ENCODE measurements at regions not wholly inside any gene's neighbourhood (a gene's known extent, or its start where the extent isn't known, plus 50 kb on each side); places are given as distances from the start of the nearest gene placed in this dataset.

GRCh38 chr12:28121899-28122655 lies 68.2 kb upstream of the CCDC91 start:
- TF ChIP-seq, protein P1, sequence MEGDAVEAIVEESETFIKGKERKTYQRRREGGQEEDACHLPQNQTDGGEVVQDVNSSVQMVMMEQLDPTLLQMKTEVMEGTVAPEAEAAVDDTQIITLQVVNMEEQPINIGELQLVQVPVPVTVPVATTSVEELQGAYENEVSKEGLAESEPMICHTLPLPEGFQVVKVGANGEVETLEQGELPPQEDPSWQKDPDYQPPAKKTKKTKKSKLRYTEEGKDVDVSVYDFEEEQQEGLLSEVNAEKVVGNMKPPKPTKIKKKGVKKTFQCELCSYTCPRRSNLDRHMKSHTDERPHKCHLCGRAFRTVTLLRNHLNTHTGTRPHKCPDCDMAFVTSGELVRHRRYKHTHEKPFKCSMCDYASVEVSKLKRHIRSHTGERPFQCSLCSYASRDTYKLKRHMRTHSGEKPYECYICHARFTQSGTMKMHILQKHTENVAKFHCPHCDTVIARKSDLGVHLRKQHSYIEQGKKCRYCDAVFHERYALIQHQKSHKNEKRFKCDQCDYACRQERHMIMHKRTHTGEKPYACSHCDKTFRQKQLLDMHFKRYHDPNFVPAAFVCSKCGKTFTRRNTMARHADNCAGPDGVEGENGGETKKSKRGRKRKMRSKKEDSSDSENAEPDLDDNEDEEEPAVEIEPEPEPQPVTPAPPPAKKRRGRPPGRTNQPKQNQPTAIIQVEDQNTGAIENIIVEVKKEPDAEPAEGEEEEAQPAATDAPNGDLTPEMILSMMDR (conservative IDR thresholded peaks at IDR 0.05; ENCODE audit: low read depth, low read length), result no peak
- no peak overlapping the region for H3K4me3 ChIP-seq (ENCODE audit: low read depth, low read length)
- no peak for DNase-seq (ENCODE audit: low read depth)

- TF ChIP-seq, protein P1 (conservative IDR thresholded peaks at IDR 0.05; ENCODE audit: low read depth, low read length), result no peak
These were observed 67.5 kb upstream of the CCDC91 start for GRCh38 chr12:28122756-28123155.

GRCh38 chr12:28127455-28127854 lies 62.8 kb upstream of the CCDC91 start:
- H3K4me3 ChIP-seq (ENCODE audit: low read depth, low read length), result no peak overlapping the region
- TF ChIP-seq, protein P1 (conservative IDR thresholded peaks at IDR 0.05; ENCODE audit: low read depth, low read length), result no peak
- no peak for DNase-seq (ENCODE audit: low read depth)

More at GRCh38 chr12:28122756-28123155, 67.5 kb upstream of the CCDC91 start:
- no peak for DNase-seq (ENCODE audit: low read depth)
- no peak overlapping the region for H3K4me3 ChIP-seq (ENCODE audit: low read depth, low read length)

GRCh38 chr12:28129031-28129430 lies 61.2 kb upstream of the CCDC91 start:
- DNase-seq (ENCODE audit: low read depth), result no peak

GRCh38 chr12:28130234-28130624 lies 60.0 kb upstream of the CCDC91 start:
- DNase-seq (ENCODE audit: low read depth), result no peak
- TF ChIP-seq, protein P1 (conservative IDR thresholded peaks at IDR 0.05; ENCODE audit: low read depth, low read length), result no peak
- no peak overlapping the region for H3K4me3 ChIP-seq (ENCODE audit: low read depth, low read length)

More at GRCh38 chr12:28129031-28129430, 61.2 kb upstream of the CCDC91 start:
- no peak overlapping the region for H3K4me3 ChIP-seq (ENCODE audit: low read depth, low read length)
- TF ChIP-seq, protein P1 (conservative IDR thresholded peaks at IDR 0.05; ENCODE audit: low read depth, low read length), result no peak

DNA sequence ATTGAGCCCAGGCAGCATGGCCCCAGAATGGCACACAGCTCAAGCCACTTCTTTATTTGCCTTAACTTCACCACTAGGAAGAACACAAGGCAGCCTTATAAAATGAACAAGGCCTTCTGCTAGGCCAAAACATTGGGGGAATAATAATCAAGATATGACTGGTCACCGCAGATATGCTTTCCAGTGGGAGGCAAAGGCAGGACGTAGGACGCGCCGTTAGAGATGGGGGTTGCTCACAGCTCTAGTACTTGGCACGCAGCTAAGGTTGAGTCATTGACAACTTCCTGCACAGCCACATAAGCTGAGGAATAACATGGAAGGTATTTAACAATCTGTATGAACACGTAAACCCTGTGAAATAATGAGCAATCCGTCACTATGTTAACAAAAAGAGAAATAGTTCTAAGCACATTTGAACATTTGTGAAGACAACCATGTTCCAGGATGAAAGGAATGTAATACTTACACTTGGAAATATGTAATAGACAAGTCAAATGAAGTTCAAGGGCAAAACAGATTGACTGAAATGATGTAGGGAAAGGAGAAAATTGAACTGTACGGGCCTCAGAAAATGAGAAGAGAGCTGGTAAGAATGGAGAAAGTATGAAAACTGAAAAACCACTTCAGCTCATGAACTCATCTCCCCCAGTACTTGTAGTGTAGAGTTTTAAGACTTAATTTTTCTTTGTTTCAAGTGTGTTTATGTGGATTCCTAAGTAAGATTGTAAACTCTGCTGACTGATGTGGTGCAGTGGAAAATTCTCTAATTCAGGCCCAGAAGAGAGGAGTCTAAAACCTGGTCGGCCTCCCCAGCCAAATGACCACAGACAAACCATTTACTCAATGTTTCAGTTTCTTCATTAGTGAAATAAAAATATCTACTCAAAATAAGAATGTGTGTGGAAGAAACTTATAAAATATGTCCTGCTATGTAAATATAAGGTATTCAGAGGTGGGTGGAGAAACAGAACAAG lies 59.3 kb upstream of the CCDC91 start:
- TF ChIP-seq, protein P1 (conservative IDR thresholded peaks at IDR 0.05; ENCODE audit: low read depth, low read length), result no peak
- DNase-seq (ENCODE audit: low read depth), result no peak
- no peak overlapping the region for H3K4me3 ChIP-seq (ENCODE audit: low read depth, low read length)
